ENCODE measurements at regions not wholly inside any gene's neighbourhood (a gene's known extent, or its start where the extent isn't known, plus 50 kb on each side); places are given as distances from the start of the nearest gene placed in this dataset.
"Not testable (repeated sequence)": the region's sequence is repeated elsewhere in the genome, so short reads cannot be mapped to it uniquely, and the experiment has no call there.

- DNase-seq (ENCODE audit: low spot score) = no peak
- no peaks in the 10 kb centered on the region for H3K36me3 Mint-ChIP-seq (ENCODE audit: low read depth)
- H3K27me3 Mint-ChIP-seq (ENCODE audit: low read depth) = no peaks in the 10 kb centered on the region
- H3K4me3 Mint-ChIP-seq (ENCODE audit: low read depth) = no peak overlapping the region
- no peak overlapping the region for H3K27ac Mint-ChIP-seq
- H3K9me3 Mint-ChIP-seq = peaks cover 12% of the 10 kb centered on the region
- no peaks in the 10 kb centered on the region for H3K4me1 Mint-ChIP-seq (ENCODE audit: low read depth)
- intact Hi-C loops (cut with micrococcal nuclease) = no loop called here
Measured at GRCh38 chr12:19901841-19902240, 462.5 kb downstream of the AEBP2 start.

GRCh38 chr12:19904819-19905218 lies 463.5 kb upstream of the PDE3A start:
- intact Hi-C loops (cut with micrococcal nuclease) = no loop called here
- H3K27me3 Mint-ChIP-seq (ENCODE audit: low read depth) = no peaks in the 10 kb centered on the region
- no peaks in the 10 kb centered on the region for H3K36me3 Mint-ChIP-seq (ENCODE audit: low read depth)
- no peak overlapping the region for H3K4me3 Mint-ChIP-seq (ENCODE audit: low read depth)
- DNase-seq (ENCODE audit: low spot score) = no peak
- H3K4me1 Mint-ChIP-seq (ENCODE audit: low read depth) = peaks cover 5% of the 10 kb centered on the region
- H3K27ac Mint-ChIP-seq = no peak overlapping the region
- H3K9me3 Mint-ChIP-seq = peaks cover 12% of the 10 kb centered on the region

- no peaks in the 10 kb centered on the region for H3K27me3 Mint-ChIP-seq (ENCODE audit: low read depth)
- H3K36me3 Mint-ChIP-seq (ENCODE audit: low read depth) = no peaks in the 10 kb centered on the region
- peaks cover 6% of the 10 kb centered on the region for H3K9me3 Mint-ChIP-seq
- intact Hi-C loops (cut with micrococcal nuclease) = no loop called here
- peaks cover 5% of the 10 kb centered on the region for H3K4me1 Mint-ChIP-seq (ENCODE audit: low read depth)
- no peak overlapping the region for H3K27ac Mint-ChIP-seq
- DNase-seq (ENCODE audit: low spot score) = no peak
- H3K4me3 Mint-ChIP-seq (ENCODE audit: low read depth) = no peak overlapping the region
Measured at GRCh38 chr12:19908830-19909229, 459.5 kb upstream of the PDE3A start.

- Mint-ChIP-seq H3K4me1 (ENCODE audit: low read depth) (peaks cover 5% of the 10 kb centered on the region), H3K27me3 (ENCODE audit: low read depth) (no peaks in the 10 kb centered on the region), H3K27ac (no peak overlapping the region), H3K9me3 (peaks cover 6% of the 10 kb centered on the region), H3K4me3 (ENCODE audit: low read depth) (no peak overlapping the region), H3K36me3 (ENCODE audit: low read depth) (no peaks in the 10 kb centered on the region)
- no peak for DNase-seq (ENCODE audit: low spot score)
- intact Hi-C loops (cut with micrococcal nuclease) = no loop called here
Measured at GRCh38 chr12:19909418-19909817, 458.9 kb upstream of the PDE3A start.

- intact Hi-C loops (cut with micrococcal nuclease) = loop anchor here (10.0 kb wide), 1 partner anchor 464 kb away; no protein-coding TSS in a partner anchor
- Mint-ChIP-seq H3K27me3 (ENCODE audit: low read depth) (no peaks in the 10 kb centered on the region), H3K36me3 (ENCODE audit: low read depth) (no peaks in the 10 kb centered on the region), H3K27ac (no peak overlapping the region), H3K4me1 (ENCODE audit: low read depth) (peaks cover 5% of the 10 kb centered on the region), H3K4me3 (ENCODE audit: low read depth) (no peak overlapping the region), H3K9me3 (no peaks in the 10 kb centered on the region)
- no peak for DNase-seq (ENCODE audit: low spot score)
Measured at GRCh38 chr12:19910681-19911080, 457.7 kb upstream of the PDE3A start.

GRCh38 chr12:19912991-19913390 lies 455.3 kb upstream of the PDE3A start:
- Mint-ChIP-seq H3K36me3 (ENCODE audit: low read depth) (no peaks in the 10 kb centered on the region), H3K27me3 (ENCODE audit: low read depth) (no peaks in the 10 kb centered on the region), H3K4me1 (ENCODE audit: low read depth) (peaks cover 7% of the 10 kb centered on the region), H3K4me3 (ENCODE audit: low read depth) (no peak overlapping the region), H3K27ac (no peak overlapping the region), H3K9me3 (no peaks in the 10 kb centered on the region)
- intact Hi-C loops (cut with micrococcal nuclease) = loop anchor here (10.0 kb wide), 1 partner anchor 462 kb away; no protein-coding TSS in a partner anchor
- DNase-seq (ENCODE audit: low spot score) = no peak

- intact Hi-C loops (cut with micrococcal nuclease) = loop anchor here (10.0 kb wide), 1 partner anchor 459 kb away; no protein-coding TSS in a partner anchor
- no peak overlapping the region for H3K27ac Mint-ChIP-seq
Measured at GRCh38 chr12:19915392-19916195, 452.7 kb upstream of the PDE3A start.

GRCh38 chr12:19916196-19916753 lies 452.1 kb upstream of the PDE3A start:
- no peak overlapping the region for H3K4me3 Mint-ChIP-seq (ENCODE audit: low read depth)
- peaks cover 1% of the 10 kb centered on the region for H3K4me1 Mint-ChIP-seq (ENCODE audit: low read depth)
- H3K27ac Mint-ChIP-seq = no peak overlapping the region
- no peaks in the 10 kb centered on the region for H3K9me3 Mint-ChIP-seq
- H3K36me3 Mint-ChIP-seq (ENCODE audit: low read depth) = no peaks in the 10 kb centered on the region
- H3K27me3 Mint-ChIP-seq (ENCODE audit: low read depth) = no peaks in the 10 kb centered on the region
- intact Hi-C loops (cut with micrococcal nuclease) = loop anchor here (10.0 kb wide), 1 partner anchor 459 kb away; no protein-coding TSS in a partner anchor
- no peak for DNase-seq (ENCODE audit: low spot score)

More at GRCh38 chr12:19915392-19916195, 452.7 kb upstream of the PDE3A start:
- no peaks in the 10 kb centered on the region for H3K36me3 Mint-ChIP-seq (ENCODE audit: low read depth)
- no peaks in the 10 kb centered on the region for H3K27me3 Mint-ChIP-seq (ENCODE audit: low read depth)
- H3K4me3 Mint-ChIP-seq (ENCODE audit: low read depth) = no peak overlapping the region
- no peaks in the 10 kb centered on the region for H3K9me3 Mint-ChIP-seq
- no peak for DNase-seq (ENCODE audit: low spot score)
- H3K4me1 Mint-ChIP-seq (ENCODE audit: low read depth) = peaks cover 1% of the 10 kb centered on the region

GRCh38 chr12:19916974-19917373 lies 451.4 kb upstream of the PDE3A start:
- no peaks in the 10 kb centered on the region for H3K36me3 Mint-ChIP-seq (ENCODE audit: low read depth)
- H3K27ac Mint-ChIP-seq = no peak overlapping the region
- no peaks in the 10 kb centered on the region for H3K9me3 Mint-ChIP-seq
- no peak overlapping the region for H3K4me3 Mint-ChIP-seq (ENCODE audit: low read depth)
- H3K27me3 Mint-ChIP-seq (ENCODE audit: low read depth) = no peaks in the 10 kb centered on the region
- intact Hi-C loops (cut with micrococcal nuclease) = loop anchor here (10.0 kb wide), 1 partner anchor 458 kb away; no protein-coding TSS in a partner anchor
- H3K4me1 Mint-ChIP-seq (ENCODE audit: low read depth) = peaks cover 1% of the 10 kb centered on the region
- no peak for DNase-seq (ENCODE audit: low spot score)

- H3K4me1 Mint-ChIP-seq (ENCODE audit: low read depth); H3K9me3 Mint-ChIP-seq; H3K36me3 Mint-ChIP-seq (ENCODE audit: low read depth); H3K27ac Mint-ChIP-seq; DNase-seq (ENCODE audit: low spot score); intact Hi-C loops (cut with micrococcal nuclease); H3K27me3 Mint-ChIP-seq (ENCODE audit: low read depth); H3K4me3 Mint-ChIP-seq (ENCODE audit: low read depth): not testable (repeated sequence)
Measured at GRCh38 chr12:19921716-19922115, 446.6 kb upstream of the PDE3A start.

GRCh38 chr12:19922717-19923116 lies 445.6 kb upstream of the PDE3A start:
- no peaks in the 10 kb centered on the region for H3K9me3 Mint-ChIP-seq
- H3K27me3 Mint-ChIP-seq (ENCODE audit: low read depth) = no peaks in the 10 kb centered on the region
- H3K4me1 Mint-ChIP-seq (ENCODE audit: low read depth) = no peaks in the 10 kb centered on the region
- intact Hi-C loops (cut with micrococcal nuclease) = no loop called here
- DNase-seq (ENCODE audit: low spot score) = no peak
- H3K4me3 Mint-ChIP-seq (ENCODE audit: low read depth) = no peak overlapping the region
- H3K36me3 Mint-ChIP-seq (ENCODE audit: low read depth) = no peaks in the 10 kb centered on the region
- H3K27ac Mint-ChIP-seq = no peak overlapping the region

- Mint-ChIP-seq H3K4me1 (ENCODE audit: low read depth) (no peaks in the 10 kb centered on the region), H3K27me3 (ENCODE audit: low read depth) (no peaks in the 10 kb centered on the region), H3K27ac (no peak overlapping the region), H3K36me3 (ENCODE audit: low read depth) (no peaks in the 10 kb centered on the region), H3K4me3 (ENCODE audit: low read depth) (no peak overlapping the region), H3K9me3 (no peaks in the 10 kb centered on the region)
- DNase-seq (ENCODE audit: low spot score) = no peak
- intact Hi-C loops (cut with micrococcal nuclease) = no loop called here
Measured at GRCh38 chr12:19924360-19924759, 444.0 kb upstream of the PDE3A start.

- Mint-ChIP-seq H3K4me3 (ENCODE audit: low read depth) (no peak overlapping the region), H3K4me1 (ENCODE audit: low read depth) (no peaks in the 10 kb centered on the region), H3K27ac (no peak overlapping the region), H3K9me3 (no peaks in the 10 kb centered on the region), H3K27me3 (ENCODE audit: low read depth) (no peaks in the 10 kb centered on the region), H3K36me3 (ENCODE audit: low read depth) (no peaks in the 10 kb centered on the region)
- intact Hi-C loops (cut with micrococcal nuclease) = no loop called here
- no peak for DNase-seq (ENCODE audit: low spot score)
Measured at GRCh38 chr12:19925841-19926240, 442.5 kb upstream of the PDE3A start.
